Adrenal gland (tissue), 9 donors: ENCODE measurements at regions not wholly inside any gene's neighbourhood (a gene's known extent, or its start where the extent isn't known, plus 50 kb on each side); places are given as distances from the start of the nearest gene placed in this dataset.

Experiments
- DNase-seq, 7 donors: peaks; one replicate each; pipeline ENCODE4 v3.0.0-alpha.2; 2019 to 2020
- H3K27ac ChIP-seq, 5 donors: fragments of 200-600 bp; sonication (generic) in 4 of 5; 1 replicate in 3 of 5; 2 replicates in 2 of 5; pipeline versions ENCODE4 v1.5.1 to v1.8.0; 2016 to 2020; ENCODE audit warnings: mild to moderate bottlenecking in 1 of 5
- H3K27me3 ChIP-seq: fragments of 200-600 bp; 2 replicates; pipeline ENCODE4 v1.8.0; 2021
- H3K36me3 ChIP-seq, 2 donors: fragments of 200-600 bp; replicated peaks in 1 of 2; 1 replicate in 1 of 2; 2 replicates in 1 of 2; pipeline versions ENCODE4 v1.5.1 to v1.8.0; 2018 to 2022
- H3K4me1 ChIP-seq, 2 donors: fragments of 200-600 bp; replicated peaks in 1 of 2; 1 replicate in 1 of 2; 2 replicates in 1 of 2; pipeline versions ENCODE4 v1.5.1 to v1.8.0; 2018 to 2021
- H3K4me3 ChIP-seq, 4 donors: fragments of 200-600 bp; sonication (generic) in 3 of 4; one replicate each; pipeline ENCODE4 v1.5.1; 2016 to 2018
- H3K9me3 ChIP-seq, 3 donors: fragments of 200-600 bp; sonication (generic) in 1 of 3; replicated peaks in 1 of 3; 1 replicate in 2 of 3; 2 replicates in 1 of 3; pipeline versions ENCODE4 v1.5.1 to v1.8.0; 2016 to 2021
- CTCF ChIP-seq, 6 experiments: fragments of 450-650 bp in 4 of 6; fragments of 200-600 bp in 2 of 6; sonication (generic) in 1 of 6; IDR thresholded peaks; 1 replicate in 5 of 6; 2 replicates in 1 of 6; pipeline versions ENCODE4 v1.5.1 to v1.8.0; 2016 to 2021; ENCODE audit warnings: antibody characterized with exemption in 6 of 6, mild to moderate bottlenecking in 2 of 6, moderate library complexity in 1 of 6
- POLR2A ChIP-seq, 2 donors: fragments of 450-650 bp; IDR thresholded peaks; one replicate each; pipeline ENCODE4 v1.6.1; 2017; ENCODE audit warnings: antibody characterized with exemption in 2 of 2, mild to moderate bottlenecking in 2 of 2, moderate library complexity in 1 of 2
- WGBS, 4 donors: extraction: QIAGEN DNeasy Blood & Tissue Kit in 2 of 4; methylation state at CpG; one replicate each; pipeline versions ENCODE4 v1.1.5 to v1.1.7; 2013 to 2017; 5-methylcytosine and 5-hydroxymethylcytosine counted together
- intact Hi-C, 2 donors: fragments of 100-400 bp; cut with DNase I; formaldehyde crosslinking; loops; one replicate each; pipeline versions ENCODE4 v1.14.1 to v1.15.0; 2022 to 2023
- donor health status: healthy with polysubstance abuse.
- donor health status: Bipolar disorder and iron deficiency.
- donor health status: DM: yes; HTN: yes; CAD: no.
- donor health status: DM: no; HTN: no; CAD: no.
- donor health status: DM: no; HTN: no; CAD: no.

GRCh38 chr10:6889718-6890117 is 309.6 kb upstream of the PRKCQ start:
- TF ChIP-seq POLR2A (IDR thresholded peaks at IDR 0.05) = no peak
- TF ChIP-seq CTCF (IDR thresholded peaks at IDR 0.05) = no peak
- Histone ChIP-seq H3K27me3 (no peaks in the 10 kb centered on the region), H3K36me3 (no peaks in the 10 kb centered on the region), H3K4me1 (no peaks in the 10 kb centered on the region), H3K27ac (no peak overlapping the region), H3K4me3 (no peak overlapping the region), H3K9me3 (no peaks in the 10 kb centered on the region)
- 75 to 85% (median 80%) methylated on average over 3 of the region's 3 CpGs for WGBS, 4 donors
- DNase-seq = no peak
- intact Hi-C loops = no loop called here

GRCh38 chr10:6888434-6888833 is 308.4 kb upstream of the PRKCQ start:
- TF ChIP-seq CTCF (IDR thresholded peaks at IDR 0.05) = no peak
- TF ChIP-seq POLR2A (IDR thresholded peaks at IDR 0.05) = no peak
- DNase-seq = no peak
- intact Hi-C loops = no loop called here

GRCh38 chr10:6885284-6885683 is 305.2 kb upstream of the PRKCQ start:
- no peaks in the 10 kb centered on the region for H3K36me3 ChIP-seq
- no peak for DNase-seq
- H3K4me1 ChIP-seq = no peaks in the 10 kb centered on the region
- no peaks in the 10 kb centered on the region for H3K27me3 ChIP-seq
- TF ChIP-seq POLR2A (IDR thresholded peaks at IDR 0.05) (no peak), CTCF (IDR thresholded peaks at IDR 0.05) (no peak)
- H3K27ac ChIP-seq = no peak overlapping the region
- H3K4me3 ChIP-seq = no peak overlapping the region
- WGBS, 4 donors = 78 to 82% (median 81%) methylated on average over 2 of the region's 2 CpGs
- H3K9me3 ChIP-seq = no peaks in the 10 kb centered on the region
- intact Hi-C loops = no loop called here

More at GRCh38 chr10:6888434-6888833, 308.4 kb upstream of the PRKCQ start:
- H3K27me3 ChIP-seq = no peaks in the 10 kb centered on the region
- no peaks in the 10 kb centered on the region for H3K36me3 ChIP-seq
- H3K4me1 ChIP-seq = no peaks in the 10 kb centered on the region
- H3K9me3 ChIP-seq = no peaks in the 10 kb centered on the region
- no peak overlapping the region for H3K27ac ChIP-seq
- WGBS, 4 donors = 82 to 93% (median 87%) methylated on average over 2 of the region's 2 CpGs
- no peak overlapping the region for H3K4me3 ChIP-seq

- 47 to 89% (median 66%) methylated on average over 1 of the region's 1 CpG for WGBS, 4 donors
- TF ChIP-seq POLR2A (IDR thresholded peaks at IDR 0.05) (no peak), CTCF (IDR thresholded peaks at IDR 0.05) (no peak)
Observed at GRCh38 chr10:6881987-6882386, 301.9 kb upstream of the PRKCQ start.

More at GRCh38 chr10:6881987-6882386, 301.9 kb upstream of the PRKCQ start:
- intact Hi-C loops = no loop called here
- Histone ChIP-seq H3K27ac (no peak overlapping the region), H3K27me3 (no peaks in the 10 kb centered on the region), H3K9me3 (no peaks in the 10 kb centered on the region), H3K4me3 (no peak overlapping the region), H3K4me1 (no peaks in the 10 kb centered on the region), H3K36me3 (no peaks in the 10 kb centered on the region)
- DNase-seq = no peak
